Fibroblast of lung (primary cell): ENCODE measurements at regions not wholly inside any gene's neighbourhood (a gene's known extent, or its start where the extent isn't known, plus 50 kb on each side); places are given as distances from the start of the nearest gene placed in this dataset.
"Not testable (repeated sequence)": the region's sequence is repeated elsewhere in the genome, so short reads cannot be mapped to it uniquely, and the experiment has no call there.

Source experiments
- DNase-seq, 2 donors: peaks; one replicate each; pipeline versions ENCODE4 v3.0.0 to v3.0.0-alpha.2; 2010; ENCODE audit warnings: low read depth in 2 of 2
- H2AFZ ChIP-seq: 2 replicates; pipeline ENCODE4 v1.5.1; 2012; ENCODE audit warnings: low read length, control low read depth, inconsistent platforms
- H3K27ac ChIP-seq: 2 replicates; pipeline ENCODE4 v1.5.1; 2011; ENCODE audit warnings: low read length, control low read depth; ENCODE audit not compliant: insufficient read depth
- H3K27me3 ChIP-seq: 2 replicates; pipeline ENCODE4 v1.5.1; 2011; ENCODE audit warnings: mild to moderate bottlenecking, low read length; ENCODE audit not compliant: control insufficient read depth, insufficient read depth
- H3K36me3 ChIP-seq: 2 replicates; pipeline ENCODE4 v1.5.1; 2011; ENCODE audit warnings: low read length; ENCODE audit not compliant: control insufficient read depth, insufficient read depth
- H3K4me1 ChIP-seq: 2 replicates; pipeline ENCODE4 v1.5.1; 2011; ENCODE audit warnings: low read length; ENCODE audit not compliant: control insufficient read depth, insufficient read depth; ENCODE audit errors: extremely low read depth
- H3K4me2 ChIP-seq: 2 replicates; pipeline ENCODE4 v1.5.1; 2011; ENCODE audit warnings: low read length, control low read depth; ENCODE audit not compliant: insufficient read depth; ENCODE audit errors: extremely low read depth
- H3K4me3 ChIP-seq, 4 experiments: fragments of 200-600 bp in 1 of 4; sonication (generic) in 1 of 4; replicated peaks in 1 of 4; 2 replicates each; pipeline ENCODE4 v1.5.1; 2011 to 2016; ENCODE audit warnings: low read length in 4 of 4, low read depth in 3 of 4, mild to moderate bottlenecking in 3 of 4, control low read depth in 2 of 4, inconsistent platforms in 1 of 4, mixed read lengths in 1 of 4; ENCODE audit not compliant: insufficient read depth in 1 of 4; ENCODE audit errors: control extremely low read depth in 1 of 4
- H3K79me2 ChIP-seq: 2 replicates; pipeline ENCODE4 v1.5.1; 2012; ENCODE audit warnings: mild to moderate bottlenecking, low read length, inconsistent platforms; ENCODE audit not compliant: control insufficient read depth, insufficient read depth
- H3K9ac ChIP-seq: 2 replicates; pipeline ENCODE4 v1.5.1; 2011; ENCODE audit warnings: mild to moderate bottlenecking, low read length, control low read depth; ENCODE audit not compliant: insufficient read depth
- H3K9me3 ChIP-seq: 2 replicates; pipeline ENCODE4 v1.5.1; 2012; ENCODE audit warnings: low read depth, low read length; ENCODE audit not compliant: control insufficient read depth, insufficient read depth
- H4K20me1 ChIP-seq: 2 replicates; pipeline ENCODE4 v1.5.1; 2011; ENCODE audit warnings: low read length; ENCODE audit not compliant: control insufficient read depth, insufficient read depth; ENCODE audit errors: extremely low read depth
- EZH2 ChIP-seq: IDR thresholded peaks from 2 replicates; pipeline ENCODE4 v1.5.1; 2012; ENCODE audit warnings: low read length, control low read depth, mild to moderate bottlenecking; ENCODE audit errors: missing control alignments
- TF ChIP-seq, protein P1 (sequence below), 2 donors: IDR thresholded peaks in 1 of 2; conservative IDR thresholded peaks in 1 of 2; 1 replicate in 1 of 2; 2 replicates in 1 of 2; pipeline ENCODE4 v1.5.1; 2011 to 2012; ENCODE audit warnings: low read length in 2 of 2, control low read depth in 1 of 2, inconsistent platforms in 1 of 2, low read depth in 1 of 2, mild to moderate bottlenecking in 1 of 2

DNA sequence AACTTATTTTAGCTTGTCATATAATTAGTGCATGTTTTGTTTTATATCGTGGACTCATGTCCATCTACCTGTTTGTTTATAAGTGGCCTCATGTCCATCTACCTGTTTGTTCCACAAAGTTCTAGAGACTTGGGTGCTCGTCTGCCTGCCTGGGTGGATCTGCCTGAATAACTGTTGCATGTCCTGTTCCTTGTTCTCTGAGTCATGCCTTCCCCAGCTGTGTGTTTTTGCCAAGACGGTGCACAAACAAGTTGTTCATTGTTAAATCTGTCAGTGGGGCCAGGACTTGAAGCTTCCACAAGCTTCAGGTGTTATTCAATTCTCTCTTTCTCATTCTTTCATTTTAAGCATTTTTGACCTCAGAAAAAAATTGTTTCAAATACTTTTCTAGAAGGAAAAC lies 358.0 kb upstream of the CITED2 start:
- H3K27ac ChIP-seq, result no peak overlapping the region
- no peaks in the 10 kb centered on the region for H3K36me3 ChIP-seq
- no peaks in the 10 kb centered on the region for H3K4me1 ChIP-seq
- H3K4me3 ChIP-seq, result no peak overlapping the region
- H2AFZ ChIP-seq, result no peak overlapping the region
- DNase-seq, result peak; percentile 67 to 76
- H3K9me3 ChIP-seq, result no peaks in the 10 kb centered on the region
- H3K4me2 ChIP-seq, result no peak overlapping the region
- H3K9ac ChIP-seq, result no peak overlapping the region
- H3K27me3 ChIP-seq, result no peaks in the 10 kb centered on the region
- no peaks in the 10 kb centered on the region for H4K20me1 ChIP-seq
- no peak for TF ChIP-seq EZH2
- TF ChIP-seq, protein P1, sequence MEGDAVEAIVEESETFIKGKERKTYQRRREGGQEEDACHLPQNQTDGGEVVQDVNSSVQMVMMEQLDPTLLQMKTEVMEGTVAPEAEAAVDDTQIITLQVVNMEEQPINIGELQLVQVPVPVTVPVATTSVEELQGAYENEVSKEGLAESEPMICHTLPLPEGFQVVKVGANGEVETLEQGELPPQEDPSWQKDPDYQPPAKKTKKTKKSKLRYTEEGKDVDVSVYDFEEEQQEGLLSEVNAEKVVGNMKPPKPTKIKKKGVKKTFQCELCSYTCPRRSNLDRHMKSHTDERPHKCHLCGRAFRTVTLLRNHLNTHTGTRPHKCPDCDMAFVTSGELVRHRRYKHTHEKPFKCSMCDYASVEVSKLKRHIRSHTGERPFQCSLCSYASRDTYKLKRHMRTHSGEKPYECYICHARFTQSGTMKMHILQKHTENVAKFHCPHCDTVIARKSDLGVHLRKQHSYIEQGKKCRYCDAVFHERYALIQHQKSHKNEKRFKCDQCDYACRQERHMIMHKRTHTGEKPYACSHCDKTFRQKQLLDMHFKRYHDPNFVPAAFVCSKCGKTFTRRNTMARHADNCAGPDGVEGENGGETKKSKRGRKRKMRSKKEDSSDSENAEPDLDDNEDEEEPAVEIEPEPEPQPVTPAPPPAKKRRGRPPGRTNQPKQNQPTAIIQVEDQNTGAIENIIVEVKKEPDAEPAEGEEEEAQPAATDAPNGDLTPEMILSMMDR (conservative IDR thresholded peaks at IDR 0.05 in 1 of 2, IDR thresholded peaks at IDR 0.05 in 1 of 2; ENCODE audit: low read depth in 1 of 2, low read length in 2 of 2), result no peak
- no peaks in the 10 kb centered on the region for H3K79me2 ChIP-seq

DNA sequence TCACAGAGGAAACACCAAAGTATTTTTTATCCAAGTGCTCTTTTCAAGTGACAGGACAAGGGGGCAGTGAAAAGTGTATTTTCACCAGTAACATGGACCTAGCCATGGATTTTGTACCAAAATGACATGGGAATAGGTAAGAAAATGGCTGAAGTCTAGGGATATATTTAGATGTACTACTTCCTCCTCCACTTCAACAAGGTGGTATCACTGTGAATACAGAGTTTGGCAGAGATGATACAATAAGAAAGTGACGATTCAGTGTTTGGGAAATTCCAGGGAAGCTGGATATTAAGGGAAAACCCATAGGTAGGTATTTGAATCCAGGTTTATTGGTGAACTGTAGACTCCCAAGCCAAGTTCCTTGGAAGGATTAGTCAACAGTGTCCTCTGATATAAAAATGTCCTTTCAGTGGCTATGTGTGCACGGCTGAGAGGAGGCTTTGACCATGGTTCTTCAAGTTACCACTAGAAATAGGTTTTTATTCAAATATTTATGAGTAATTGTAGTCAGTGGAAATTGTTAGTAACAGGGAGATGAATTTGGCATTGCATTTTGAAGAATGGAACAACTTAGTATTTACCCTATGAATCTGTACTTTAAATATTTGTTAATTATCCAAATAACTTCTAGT lies 356.0 kb upstream of the CITED2 start:
- TF ChIP-seq, protein P1 (conservative IDR thresholded peaks at IDR 0.05 in 1 of 2, IDR thresholded peaks at IDR 0.05 in 1 of 2; ENCODE audit: low read depth in 1 of 2, low read length in 2 of 2), result no peak
- TF ChIP-seq EZH2, result no peak
- no peak overlapping the region for H2AFZ ChIP-seq
- H3K9me3 ChIP-seq, result no peaks in the 10 kb centered on the region
- no peaks in the 10 kb centered on the region for H4K20me1 ChIP-seq
- no peak for DNase-seq
- no peak overlapping the region for H3K9ac ChIP-seq
- H3K4me3 ChIP-seq, result no peak overlapping the region
- H3K36me3 ChIP-seq, result no peaks in the 10 kb centered on the region
- no peak overlapping the region for H3K27ac ChIP-seq
- H3K27me3 ChIP-seq, result no peaks in the 10 kb centered on the region
- H3K79me2 ChIP-seq, result no peaks in the 10 kb centered on the region
- no peaks in the 10 kb centered on the region for H3K4me1 ChIP-seq
- no peak overlapping the region for H3K4me2 ChIP-seq

DNA sequence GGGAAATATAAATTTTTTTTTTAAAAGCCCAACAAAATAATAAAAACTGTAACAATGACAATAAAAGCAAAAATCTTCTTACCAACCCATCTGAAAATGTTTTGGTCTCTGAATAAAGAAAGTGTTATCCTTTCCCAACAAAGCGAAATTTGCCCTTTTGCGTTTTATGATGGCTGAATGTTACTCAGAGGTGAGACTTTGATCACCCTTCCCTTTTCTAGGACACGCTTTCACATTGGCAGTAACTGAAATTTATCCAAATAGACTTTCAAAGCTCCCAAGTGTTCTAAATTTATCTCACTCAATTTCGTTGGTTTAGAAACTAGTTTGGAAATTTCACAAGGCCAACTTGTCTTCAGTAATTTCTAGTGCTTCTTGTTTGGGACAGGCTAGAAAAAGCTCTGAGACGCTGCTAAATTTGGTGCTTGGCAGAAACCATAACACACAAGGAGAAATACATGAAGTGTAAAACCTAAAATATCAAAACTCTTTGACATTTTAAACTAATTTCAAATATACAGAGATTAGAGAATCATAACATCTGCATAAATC lies 354.5 kb upstream of the CITED2 start:
- Histone ChIP-seq H4K20me1 (no peaks in the 10 kb centered on the region), H3K27ac (no peak overlapping the region), H3K9ac (no peak overlapping the region), H3K4me1 (no peaks in the 10 kb centered on the region), H3K27me3 (no peaks in the 10 kb centered on the region), H3K4me2 (no peak overlapping the region), H3K36me3 (no peaks in the 10 kb centered on the region), H3K4me3 (no peak overlapping the region), H3K79me2 (no peaks in the 10 kb centered on the region), H2AFZ (peak overlapping the region; percentile 24), H3K9me3 (no peaks in the 10 kb centered on the region)
- no peak for DNase-seq
- no peak for TF ChIP-seq EZH2
- TF ChIP-seq, protein P1 (conservative IDR thresholded peaks at IDR 0.05 in 1 of 2, IDR thresholded peaks at IDR 0.05 in 1 of 2; ENCODE audit: low read depth in 1 of 2, low read length in 2 of 2), result no peak

DNA sequence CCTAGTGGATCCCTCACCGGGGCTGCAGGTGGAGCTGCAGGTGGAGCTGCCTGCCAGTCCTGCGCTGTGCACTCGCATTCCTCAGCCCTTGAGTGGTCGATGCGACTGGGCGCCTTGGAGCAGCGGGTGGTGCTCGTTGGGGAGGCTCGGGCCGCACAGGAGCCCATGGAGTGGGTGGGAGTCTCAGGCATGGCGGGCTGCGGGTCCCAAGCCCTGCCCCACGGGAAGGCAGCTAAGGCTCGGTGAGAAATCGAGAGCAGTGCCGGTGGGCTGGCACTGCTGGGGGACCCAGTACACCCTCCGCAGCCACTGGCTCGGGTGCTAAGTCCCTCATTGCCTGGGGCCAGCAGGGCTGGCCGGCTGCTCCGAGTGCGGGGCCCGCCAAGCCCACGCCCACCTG lies 351.8 kb upstream of the CITED2 start:
- not testable (repeated sequence) for H3K36me3 ChIP-seq, H3K4me3 ChIP-seq, H3K27ac ChIP-seq, H3K9ac ChIP-seq, H3K27me3 ChIP-seq, H3K9me3 ChIP-seq, H4K20me1 ChIP-seq, H3K4me2 ChIP-seq, H3K79me2 ChIP-seq, DNase-seq, H3K4me1 ChIP-seq, H2AFZ ChIP-seq
